SK-N-SH treated with all-trans-retinoic acid at 6 μM for 48 hours (cell line): ENCODE measurements at regions not wholly inside any gene's neighbourhood (a gene's known extent, or its start where the extent isn't known, plus 50 kb on each side); places are given as distances from the start of the nearest gene placed in this dataset.

Experiments
- ATAC-seq: fragments of 200-7000 bp; cut with Tn5 transposase; 3 replicates; pipeline ENCODE4 v1.9.1; 2020; ENCODE audit warnings: mild to moderate bottlenecking, moderate library complexity
- ARNTL ChIP-seq: fragments of 450-650 bp; formaldehyde crosslinking; IDR thresholded peaks from 2 replicates; pipeline ENCODE4 v1.5.0; 2020; ENCODE audit warnings: low read depth, mild to moderate bottlenecking, moderate library complexity, borderline replicate concordance
- BACH2 ChIP-seq: fragments of 250-450 bp; sonication (Bioruptor Pico); IDR thresholded peaks from 2 replicates; pipeline ENCODE4 v1.9.0; 2021; ENCODE audit warnings: mild to moderate bottlenecking, borderline replicate concordance
- CSDC2 ChIP-seq: fragments of 250-450 bp; sonication (Bioruptor Pico); IDR thresholded peaks from 2 replicates; pipeline ENCODE4 v1.5.0; 2020; ENCODE audit warnings: mild to moderate bottlenecking, moderate library complexity
- ESRRG ChIP-seq: fragments of 250-450 bp; sonication (Bioruptor Pico); IDR thresholded peaks from 2 replicates; pipeline ENCODE4 v1.6.1; 2021; ENCODE audit warnings: mild to moderate bottlenecking
- GLIS3 ChIP-seq: fragments of 250-450 bp; sonication (Bioruptor Pico); IDR thresholded peaks from 2 replicates; pipeline ENCODE4 v1.5.0; 2020; ENCODE audit warnings: mild to moderate bottlenecking, moderate library complexity
- ISL1 ChIP-seq: fragments of 250-450 bp; sonication (Bioruptor Pico); IDR thresholded peaks from 2 replicates; pipeline ENCODE4 v2.1.2; 2022; ENCODE audit warnings: mild to moderate bottlenecking, moderate library complexity
- OSR1 ChIP-seq: fragments of 250-450 bp; sonication (Bioruptor Pico); IDR thresholded peaks from 2 replicates; pipeline ENCODE4 v1.8.0; 2022; ENCODE audit warnings: moderate library complexity, mild to moderate bottlenecking, inconsistent platforms
- PPARA ChIP-seq: fragments of 250-450 bp; sonication (Bioruptor Pico); IDR thresholded peaks from 2 replicates; pipeline ENCODE4 v1.5.0; 2020; ENCODE audit warnings: mild to moderate bottlenecking, borderline replicate concordance
- SNAI2 ChIP-seq: fragments of 250-450 bp; sonication (Bioruptor Pico); IDR thresholded peaks from 2 replicates; pipeline ENCODE4 v1.5.0; 2020; ENCODE audit warnings: mild to moderate bottlenecking, moderate library complexity
- TOX ChIP-seq: fragments of 250-450 bp; sonication (Bioruptor Pico); IDR thresholded peaks from 2 replicates; pipeline ENCODE4 v1.8.0; 2021; ENCODE audit warnings: mild to moderate bottlenecking, moderate library complexity, borderline replicate concordance
- ZFP3 ChIP-seq: fragments of 250-450 bp; sonication (Bioruptor Pico); IDR thresholded peaks from 2 replicates; pipeline ENCODE4 v1.5.0; 2020; ENCODE audit warnings: mild to moderate bottlenecking, moderate library complexity
- ZFP30 ChIP-seq: fragments of 450-650 bp; formaldehyde crosslinking; IDR thresholded peaks from 2 replicates; pipeline ENCODE4 v1.5.0; 2022; ENCODE audit warnings: mild to moderate bottlenecking, moderate library complexity
- ZNF565 ChIP-seq: fragments of 450-650 bp; formaldehyde crosslinking; conservative IDR thresholded peaks from 2 replicates; pipeline ENCODE4 v1.5.0; 2020; ENCODE audit warnings: low read depth, mild to moderate bottlenecking, moderate library complexity
- ZNF70 ChIP-seq: fragments of 450-650 bp; formaldehyde crosslinking; IDR thresholded peaks from 2 replicates; pipeline ENCODE4 v1.5.0; 2020; ENCODE audit warnings: mild to moderate bottlenecking, moderate library complexity
- TF ChIP-seq, protein P1 (sequence below): fragments of 250-450 bp; sonication (Bioruptor Pico); IDR thresholded peaks from 2 replicates; pipeline ENCODE4 v1.5.0; 2020; ENCODE audit warnings: mild to moderate bottlenecking, moderate library complexity
- TF ChIP-seq, protein P2 (sequence below): fragments of 250-450 bp; sonication (Bioruptor Pico); IDR thresholded peaks from 2 replicates; pipeline ENCODE4 v1.8.0; 2021; ENCODE audit warnings: low read depth, mild to moderate bottlenecking, moderate library complexity, borderline replicate concordance
- TF ChIP-seq, protein P3 (sequence below): fragments of 250-450 bp; sonication (Bioruptor Pico); IDR thresholded peaks from 2 replicates; pipeline ENCODE4 v1.5.1; 2020; ENCODE audit warnings: low read depth, mild to moderate bottlenecking, moderate library complexity
- TF ChIP-seq, protein P4 (sequence below): fragments of 250-450 bp; sonication (Bioruptor Pico); IDR thresholded peaks from 2 replicates; pipeline ENCODE4 v1.5.1; 2021; ENCODE audit warnings: mild to moderate bottlenecking, moderate library complexity

DNA sequence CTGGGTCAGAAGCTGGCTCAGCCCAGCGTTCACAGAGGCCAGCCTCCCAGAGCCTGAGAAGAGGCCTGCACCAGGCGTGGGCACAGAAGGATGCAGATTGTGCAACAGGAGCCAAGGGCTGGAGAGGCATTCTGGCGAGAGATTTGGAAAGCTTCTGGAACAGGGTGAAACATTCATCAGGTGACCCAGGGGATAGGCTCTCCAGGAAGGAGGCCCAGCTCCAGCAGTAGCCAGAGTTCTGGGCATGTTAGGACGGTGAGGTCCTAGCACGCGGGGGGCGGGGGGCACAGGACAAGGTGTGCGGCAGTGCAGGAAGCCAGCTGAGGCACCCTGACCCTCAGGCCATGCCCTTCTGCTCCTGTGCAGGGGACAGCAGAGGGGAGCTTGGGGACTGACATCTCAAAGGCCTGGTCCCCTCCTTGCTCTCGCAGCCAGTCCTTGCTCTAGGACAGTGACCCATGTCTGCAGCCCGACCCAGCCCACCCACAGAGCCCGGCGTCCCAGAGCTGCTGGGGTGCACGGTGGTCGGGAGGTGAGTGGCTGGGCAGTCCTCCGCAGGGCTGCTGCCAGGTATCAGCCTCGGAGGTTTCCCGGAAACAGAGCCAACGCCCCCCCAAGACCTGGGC is 111.7 kb upstream of the KLF13 start (continued):
- TF ChIP-seq, protein P1, sequence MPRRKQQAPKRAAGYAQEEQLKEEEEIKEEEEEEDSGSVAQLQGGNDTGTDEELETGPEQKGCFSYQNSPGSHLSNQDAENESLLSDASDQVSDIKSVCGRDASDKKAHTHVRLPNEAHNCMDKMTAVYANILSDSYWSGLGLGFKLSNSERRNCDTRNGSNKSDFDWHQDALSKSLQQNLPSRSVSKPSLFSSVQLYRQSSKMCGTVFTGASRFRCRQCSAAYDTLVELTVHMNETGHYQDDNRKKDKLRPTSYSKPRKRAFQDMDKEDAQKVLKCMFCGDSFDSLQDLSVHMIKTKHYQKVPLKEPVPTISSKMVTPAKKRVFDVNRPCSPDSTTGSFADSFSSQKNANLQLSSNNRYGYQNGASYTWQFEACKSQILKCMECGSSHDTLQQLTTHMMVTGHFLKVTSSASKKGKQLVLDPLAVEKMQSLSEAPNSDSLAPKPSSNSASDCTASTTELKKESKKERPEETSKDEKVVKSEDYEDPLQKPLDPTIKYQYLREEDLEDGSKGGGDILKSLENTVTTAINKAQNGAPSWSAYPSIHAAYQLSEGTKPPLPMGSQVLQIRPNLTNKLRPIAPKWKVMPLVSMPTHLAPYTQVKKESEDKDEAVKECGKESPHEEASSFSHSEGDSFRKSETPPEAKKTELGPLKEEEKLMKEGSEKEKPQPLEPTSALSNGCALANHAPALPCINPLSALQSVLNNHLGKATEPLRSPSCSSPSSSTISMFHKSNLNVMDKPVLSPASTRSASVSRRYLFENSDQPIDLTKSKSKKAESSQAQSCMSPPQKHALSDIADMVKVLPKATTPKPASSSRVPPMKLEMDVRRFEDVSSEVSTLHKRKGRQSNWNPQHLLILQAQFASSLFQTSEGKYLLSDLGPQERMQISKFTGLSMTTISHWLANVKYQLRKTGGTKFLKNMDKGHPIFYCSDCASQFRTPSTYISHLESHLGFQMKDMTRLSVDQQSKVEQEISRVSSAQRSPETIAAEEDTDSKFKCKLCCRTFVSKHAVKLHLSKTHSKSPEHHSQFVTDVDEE, result no peak
- TF ChIP-seq, protein P2, sequence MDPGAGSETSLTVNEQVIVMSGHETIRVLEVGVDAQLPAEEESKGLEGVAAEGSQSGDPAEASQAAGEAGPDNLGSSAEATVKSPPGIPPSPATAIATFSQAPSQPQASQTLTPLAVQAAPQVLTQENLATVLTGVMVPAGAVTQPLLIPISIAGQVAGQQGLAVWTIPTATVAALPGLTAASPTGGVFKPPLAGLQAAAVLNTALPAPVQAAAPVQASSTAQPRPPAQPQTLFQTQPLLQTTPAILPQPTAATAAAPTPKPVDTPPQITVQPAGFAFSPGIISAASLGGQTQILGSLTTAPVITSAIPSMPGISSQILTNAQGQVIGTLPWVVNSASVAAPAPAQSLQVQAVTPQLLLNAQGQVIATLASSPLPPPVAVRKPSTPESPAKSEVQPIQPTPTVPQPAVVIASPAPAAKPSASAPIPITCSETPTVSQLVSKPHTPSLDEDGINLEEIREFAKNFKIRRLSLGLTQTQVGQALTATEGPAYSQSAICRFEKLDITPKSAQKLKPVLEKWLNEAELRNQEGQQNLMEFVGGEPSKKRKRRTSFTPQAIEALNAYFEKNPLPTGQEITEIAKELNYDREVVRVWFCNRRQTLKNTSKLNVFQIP (CRISPR knock-in tag), result no peak
- TF ChIP-seq OSR1 (CRISPR knock-in tag), result no peak
- no peak for TF ChIP-seq PPARA (CRISPR knock-in tag)
- no peak for TF ChIP-seq CSDC2 (CRISPR knock-in tag)
- no peak for TF ChIP-seq ESRRG (CRISPR knock-in tag)
- no peak for TF ChIP-seq ISL1
- TF ChIP-seq ARNTL, result no peak
- TF ChIP-seq SNAI2, result no peak

DNA sequence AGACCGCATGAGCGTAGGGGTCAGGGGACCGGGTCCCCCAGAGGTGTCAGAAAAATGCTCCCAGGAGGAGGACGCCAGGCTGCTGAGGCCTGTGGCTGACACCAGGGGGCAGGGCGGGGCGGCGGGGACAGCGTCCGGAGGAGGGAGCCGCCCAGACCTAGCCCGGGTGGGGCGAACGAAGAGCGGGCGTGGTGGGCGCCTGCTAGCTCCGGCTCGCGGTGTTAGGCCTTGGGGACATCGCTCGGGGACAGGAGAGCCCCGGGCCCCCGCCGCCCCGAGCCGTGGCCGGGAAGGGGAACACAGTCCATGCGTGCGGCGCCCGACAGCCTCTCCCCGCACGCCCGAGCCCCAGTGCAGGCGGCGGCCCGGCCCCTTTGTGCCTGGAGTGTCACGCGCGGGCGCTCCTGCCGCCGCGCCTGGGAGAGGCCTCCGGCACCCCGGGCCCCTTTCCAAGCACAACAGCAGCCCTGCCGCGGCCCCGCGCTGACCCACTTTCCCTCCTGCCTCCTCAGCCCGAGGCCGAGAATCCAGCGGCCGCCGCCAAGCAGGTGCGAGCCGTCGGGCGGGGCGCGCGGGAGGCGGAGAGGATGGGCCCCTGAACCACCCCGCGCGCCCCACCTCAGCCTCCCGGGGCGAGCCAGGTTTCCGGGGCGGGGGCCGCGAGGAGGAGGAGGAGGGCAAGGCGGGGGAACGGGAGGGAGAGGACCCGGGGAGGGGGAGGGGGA is 111.0 kb upstream of the KLF13 start:
- peak; percentile 95 for ATAC-seq
- TF ChIP-seq SNAI2 (no peak), ZFP3 (CRISPR knock-in tag) (no peak), ZNF70 (no peak), ZFP30 (CRISPR knock-in tag) (no peak), TOX (CRISPR knock-in tag) (no peak), BACH2 (CRISPR knock-in tag) (no peak), CSDC2 (CRISPR knock-in tag) (no peak), OSR1 (CRISPR knock-in tag) (no peak), ISL1 (no peak), GLIS3 (CRISPR knock-in tag) (no peak), PPARA (CRISPR knock-in tag) (no peak), ESRRG (CRISPR knock-in tag) (no peak), ZNF565 (CRISPR knock-in tag) (no peak)
- TF ChIP-seq, protein P3, sequence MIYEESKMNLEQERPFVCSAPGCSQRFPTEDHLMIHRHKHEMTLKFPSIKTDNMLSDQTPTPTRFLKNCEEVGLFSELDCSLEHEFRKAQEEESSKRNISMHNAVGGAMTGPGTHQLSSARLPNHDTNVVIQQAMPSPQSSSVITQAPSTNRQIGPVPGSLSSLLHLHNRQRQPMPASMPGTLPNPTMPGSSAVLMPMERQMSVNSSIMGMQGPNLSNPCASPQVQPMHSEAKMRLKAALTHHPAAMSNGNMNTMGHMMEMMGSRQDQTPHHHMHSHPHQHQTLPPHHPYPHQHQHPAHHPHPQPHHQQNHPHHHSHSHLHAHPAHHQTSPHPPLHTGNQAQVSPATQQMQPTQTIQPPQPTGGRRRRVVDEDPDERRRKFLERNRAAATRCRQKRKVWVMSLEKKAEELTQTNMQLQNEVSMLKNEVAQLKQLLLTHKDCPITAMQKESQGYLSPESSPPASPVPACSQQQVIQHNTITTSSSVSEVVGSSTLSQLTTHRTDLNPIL (CRISPR knock-in tag), result no peak
- TF ChIP-seq, protein P2 (CRISPR knock-in tag), result no peak
- TF ChIP-seq, protein P4, sequence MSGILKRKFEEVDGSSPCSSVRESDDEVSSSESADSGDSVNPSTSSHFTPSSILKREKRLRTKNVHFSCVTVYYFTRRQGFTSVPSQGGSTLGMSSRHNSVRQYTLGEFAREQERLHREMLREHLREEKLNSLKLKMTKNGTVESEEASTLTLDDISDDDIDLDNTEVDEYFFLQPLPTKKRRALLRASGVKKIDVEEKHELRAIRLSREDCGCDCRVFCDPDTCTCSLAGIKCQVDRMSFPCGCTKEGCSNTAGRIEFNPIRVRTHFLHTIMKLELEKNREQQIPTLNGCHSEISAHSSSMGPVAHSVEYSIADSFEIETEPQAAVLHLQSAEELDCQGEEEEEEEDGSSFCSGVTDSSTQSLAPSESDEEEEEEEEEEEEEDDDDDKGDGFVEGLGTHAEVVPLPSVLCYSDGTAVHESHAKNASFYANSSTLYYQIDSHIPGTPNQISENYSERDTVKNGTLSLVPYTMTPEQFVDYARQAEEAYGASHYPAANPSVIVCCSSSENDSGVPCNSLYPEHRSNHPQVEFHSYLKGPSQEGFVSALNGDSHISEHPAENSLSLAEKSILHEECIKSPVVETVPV (CRISPR knock-in tag), result no peak
- TF ChIP-seq, all 23 proteins: peak for 0

DNA sequence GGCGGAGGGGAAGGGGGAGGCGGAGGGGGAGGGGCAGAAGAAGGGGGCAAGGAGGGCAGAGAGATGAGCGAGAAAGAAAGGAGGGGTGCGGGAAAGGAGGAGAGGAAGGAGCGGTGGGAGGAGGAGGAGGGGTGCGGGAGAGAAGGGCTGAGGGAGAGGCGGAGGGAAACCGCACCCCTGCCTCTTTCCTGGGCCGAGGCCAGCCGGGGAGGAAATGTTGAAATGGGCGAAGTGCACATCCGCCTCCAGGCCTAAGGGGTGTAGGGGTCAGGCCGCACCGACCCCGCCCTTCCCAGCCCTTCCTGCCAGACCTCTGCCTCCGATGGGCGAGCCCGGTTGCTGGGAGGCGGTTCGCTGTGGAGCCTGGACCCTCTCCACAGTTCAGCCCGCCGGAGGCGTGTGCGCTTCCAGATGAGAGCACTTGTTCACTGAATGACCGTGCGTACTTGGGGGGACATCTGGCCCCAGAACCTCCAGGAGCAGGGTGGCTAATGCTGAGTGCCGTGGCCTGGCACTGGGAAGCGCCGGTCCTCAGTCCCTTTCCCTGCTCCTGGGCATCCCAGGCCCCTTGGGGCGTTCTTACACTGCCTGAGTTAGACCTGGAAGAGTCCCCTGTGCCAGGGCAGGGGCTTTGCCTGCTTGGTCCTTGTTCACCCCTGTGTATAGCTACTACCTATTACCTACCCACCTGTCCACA is 110.3 kb upstream of the KLF13 start:
- TF ChIP-seq GLIS3 (CRISPR knock-in tag) (no peak), BACH2 (CRISPR knock-in tag) (no peak)
- TF ChIP-seq, protein P4 (CRISPR knock-in tag), result no peak
- TF ChIP-seq, protein P2 (CRISPR knock-in tag), result no peak
- peak; percentile 48; the same call in 2 of the 3 replicates for ATAC-seq
